ENCODE measurements at regions not wholly inside any gene's neighbourhood (a gene's known extent, or its start where the extent isn't known, plus 50 kb on each side); places are given as distances from the start of the nearest gene placed in this dataset.
"Not testable (repeated sequence)": the region's sequence is repeated elsewhere in the genome, so short reads cannot be mapped to it uniquely, and the experiment has no call there.

- DNase-seq: no peak
These were observed 671.2 kb downstream of the TBC1D22A start for GRCh38 chr22:47433627-47434026.

DNA sequence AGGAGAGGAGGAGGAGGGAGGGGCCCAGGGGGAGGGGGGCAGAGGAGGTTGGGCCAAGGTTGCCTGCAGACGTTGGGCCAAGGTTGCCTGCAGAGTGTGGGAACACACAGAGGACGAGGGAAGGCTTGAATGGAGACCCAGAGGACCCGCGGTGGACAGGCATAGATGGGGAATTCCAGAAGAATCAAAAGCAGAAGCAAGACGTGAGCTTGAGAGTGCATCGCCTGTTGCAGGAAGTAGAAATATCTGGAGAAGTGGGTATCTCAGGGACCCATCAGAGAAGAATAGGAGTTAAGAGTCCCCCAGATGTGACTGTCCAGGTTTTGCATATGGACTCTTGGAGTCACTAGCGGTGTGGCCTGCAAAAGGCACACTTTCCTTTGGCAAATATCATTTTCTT, 670.2 kb downstream of the TBC1D22A start:
- DNase-seq: no peak

- no peak for DNase-seq
These were observed 661.7 kb downstream of the TBC1D22A start for GRCh38 chr22:47423861-47424820.

DNA sequence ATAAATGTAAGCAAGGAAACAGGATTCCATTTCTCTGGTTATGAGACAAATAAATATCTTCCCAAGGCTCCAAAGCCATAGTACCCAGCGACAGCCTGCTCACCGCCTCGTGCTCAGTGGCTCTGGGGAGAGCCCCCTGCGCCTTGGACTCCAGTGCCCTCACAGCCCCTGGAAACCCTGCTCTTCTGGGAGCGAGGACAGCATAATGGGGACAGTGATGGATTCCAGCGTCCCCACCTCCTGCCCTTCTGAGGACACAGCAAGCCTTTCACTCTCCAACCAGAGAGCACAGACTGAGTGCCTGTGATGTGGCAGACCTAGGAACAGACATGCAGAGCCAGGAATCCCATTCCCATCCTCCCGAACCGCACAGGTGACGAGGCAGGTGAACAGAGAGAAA, 660.8 kb downstream of the TBC1D22A start:
- DNase-seq: no peak

GRCh38 chr22:47422736-47423135, 660.3 kb downstream of the TBC1D22A start:
- DNase-seq: no peak

DNA sequence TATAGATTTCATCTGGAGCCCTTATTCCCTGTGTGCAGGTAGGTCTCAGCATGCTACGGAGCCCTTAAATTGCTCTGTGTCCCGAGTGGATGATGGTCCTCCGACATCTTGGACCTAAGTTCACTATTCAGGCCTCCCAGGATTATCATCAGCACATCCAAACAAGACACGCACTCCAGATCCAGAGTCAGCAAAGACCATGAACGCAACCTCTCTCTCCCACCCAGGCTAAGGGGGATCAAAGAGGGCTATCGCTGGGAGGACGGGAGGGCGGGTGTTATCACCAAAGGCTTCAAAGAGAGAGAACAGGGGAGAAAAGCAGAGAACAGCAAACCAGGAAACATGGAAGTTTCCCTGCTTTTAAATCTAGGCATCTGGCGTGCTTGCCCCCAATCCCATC, 659.4 kb downstream of the TBC1D22A start:
- no peak for DNase-seq

- DNase-seq: no peak
These were observed 657.8 kb downstream of the TBC1D22A start for GRCh38 chr22:47420211-47420610.

- DNase-seq: no peak
These were observed 656.8 kb downstream of the TBC1D22A start for GRCh38 chr22:47419239-47419638.

GRCh38 chr22:47417699-47418098, 655.2 kb downstream of the TBC1D22A start:
- no peak for DNase-seq

- DNase-seq: no peak
These were observed 648.6 kb downstream of the TBC1D22A start for GRCh38 chr22:47411006-47411405.

DNA sequence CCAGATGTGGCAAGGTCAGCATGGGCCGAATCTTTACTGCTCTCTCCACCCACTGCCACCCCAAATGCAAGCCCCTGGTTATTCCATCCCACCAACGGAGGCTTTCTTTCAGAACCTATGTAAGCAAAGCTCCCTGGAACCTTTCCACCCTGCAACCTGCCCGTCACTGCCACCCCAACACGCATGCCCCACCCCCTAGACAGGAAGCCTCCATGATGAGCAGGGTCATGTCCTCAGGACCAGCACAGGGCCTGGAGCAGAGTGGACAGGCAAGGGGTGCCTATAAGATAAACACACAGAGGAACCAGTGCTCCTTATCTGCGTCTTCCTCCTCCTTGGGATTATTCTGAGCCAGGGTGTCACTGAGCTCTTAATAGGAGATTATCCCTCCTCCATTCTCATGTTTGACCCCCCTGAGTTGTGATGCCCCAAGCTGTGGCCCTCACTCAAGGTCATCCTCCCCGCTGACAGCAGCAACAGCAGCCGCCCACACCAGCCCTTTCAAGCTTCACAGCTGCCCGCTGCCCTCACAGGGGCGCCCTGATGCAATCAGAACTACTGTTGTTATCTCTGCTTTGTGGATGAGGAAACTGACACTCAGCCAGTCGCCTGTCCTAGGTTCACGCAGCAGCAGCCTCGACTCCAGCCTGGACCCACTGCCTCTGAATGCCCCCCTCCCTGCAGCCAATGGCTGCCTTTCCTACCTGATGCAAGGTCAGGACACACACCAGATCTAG, 647.3 kb downstream of the TBC1D22A start:
- DNase-seq: no peak

DNA sequence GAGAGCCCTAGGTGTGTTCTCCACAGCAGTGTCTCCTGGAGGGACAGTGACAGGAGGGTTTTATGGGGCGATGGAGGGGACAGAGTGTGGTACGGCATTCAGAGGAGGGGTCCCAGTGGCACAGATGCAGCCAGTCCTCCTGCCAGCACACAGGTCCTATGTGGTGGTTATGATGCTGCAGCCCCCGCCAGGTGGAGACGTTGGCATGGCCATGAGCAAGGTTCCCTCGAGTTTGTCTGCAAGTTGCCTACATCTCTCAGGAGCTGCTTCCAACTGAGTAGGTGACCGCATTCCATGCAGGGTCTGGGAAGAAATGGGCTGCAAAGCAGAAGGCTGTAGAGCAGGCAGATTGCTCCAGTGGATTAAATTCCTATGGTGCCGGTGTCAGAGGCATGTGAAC, 646.0 kb downstream of the TBC1D22A start:
- no peak for DNase-seq

GRCh38 chr22:47407461-47408025, 645.1 kb downstream of the TBC1D22A start:
- DNase-seq: no peak

DNA sequence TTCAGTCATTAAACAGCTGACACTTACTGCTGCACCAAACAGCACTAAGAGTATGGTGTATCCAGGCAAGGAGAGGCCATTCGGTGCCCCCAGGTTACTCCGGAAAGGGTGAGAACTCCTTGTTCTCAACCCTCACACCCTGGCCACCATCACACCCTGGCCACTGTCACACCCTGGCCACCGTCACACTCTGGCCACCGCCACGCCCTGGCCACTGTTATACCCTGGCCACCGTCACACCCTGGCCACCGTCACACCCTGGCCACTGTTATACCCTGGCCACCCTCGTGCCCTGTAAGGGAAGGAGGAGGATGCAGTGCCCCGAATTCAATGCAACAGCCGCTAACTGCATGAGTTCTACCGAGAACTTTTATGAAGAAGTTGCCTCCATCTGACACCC, 644.4 kb downstream of the TBC1D22A start:
- no peak for DNase-seq

DNA sequence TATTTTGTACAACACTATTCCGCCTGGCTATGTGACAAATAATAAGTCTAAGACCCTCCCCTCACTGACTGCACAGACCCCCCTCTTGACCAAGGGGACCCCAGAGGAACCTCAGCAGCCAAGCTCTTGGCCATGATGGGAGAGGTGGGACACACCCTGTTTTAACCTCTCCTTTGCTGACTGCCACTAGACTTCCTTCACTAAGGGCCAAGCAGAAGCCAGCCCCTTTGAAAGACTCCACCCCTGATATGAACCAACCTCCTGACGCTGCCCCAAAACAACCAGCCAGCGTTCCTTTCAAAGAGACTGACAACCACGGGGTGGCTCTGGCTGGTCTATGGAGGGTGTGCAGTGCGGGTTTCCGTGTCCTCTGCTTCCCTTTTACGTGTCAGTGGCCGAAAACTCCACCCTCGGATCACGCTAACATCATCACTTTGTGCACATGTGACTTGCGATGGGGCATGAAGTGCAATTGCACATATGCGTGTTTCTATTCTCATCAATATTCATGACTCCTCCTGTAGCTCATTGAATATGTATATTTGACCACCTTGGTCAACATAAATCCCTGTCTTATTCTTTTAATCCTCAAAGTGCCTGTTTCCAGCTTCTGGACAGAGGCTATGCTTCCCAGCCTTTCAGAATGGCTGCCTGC, 643.9 kb downstream of the TBC1D22A start:
- DNase-seq: no peak

GRCh38 chr22:47405222-47405621, 642.8 kb downstream of the TBC1D22A start:
- DNase-seq: not testable (repeated sequence)

- no peak for DNase-seq
These were observed 640.6 kb downstream of the TBC1D22A start for GRCh38 chr22:47402876-47403525.

GRCh38 chr22:47401976-47402770, 639.7 kb downstream of the TBC1D22A start:
- DNase-seq: no peak

- no peak for DNase-seq
These were observed 639.1 kb downstream of the TBC1D22A start for GRCh38 chr22:47401592-47401898.
